DND-41 (cell line): ENCODE measurements at regions not wholly inside any gene's neighbourhood (a gene's known extent, or its start where the extent isn't known, plus 50 kb on each side); places are given as distances from the start of the nearest gene placed in this dataset.
A peak's percentile ranks its signal among the peaks of the same experiment; 100 is the strongest.

ENCODE experiments used
- ATAC-seq: fragments of 200-7000 bp; cut with Tn5 transposase; 3 replicates; pipeline ENCODE4 v1.9.1; 2021; ENCODE audit warnings: low read depth; ENCODE audit not compliant: insufficient read depth
- DNase-seq: peaks from one replicate; pipeline ENCODE4 v3.0.0-alpha.2; 2020
- H2AFZ ChIP-seq: 2 replicates; pipeline ENCODE4 v1.6.0; 2012; ENCODE audit warnings: low read depth, low read length
- H3K27ac ChIP-seq: 2 replicates; pipeline ENCODE4 v1.5.1; 2012; ENCODE audit warnings: low read length, inconsistent platforms
- H3K27me3 ChIP-seq: fragments of 200-600 bp; sonication (generic); 2 replicates; pipeline ENCODE4 v1.6.0; 2012; ENCODE audit warnings: low read length, mild to moderate bottlenecking, inconsistent platforms; ENCODE audit not compliant: insufficient read depth, poor library complexity
- H3K36me3 ChIP-seq: 2 replicates; pipeline ENCODE4 v1.5.1; 2012; ENCODE audit warnings: low read length, inconsistent platforms; ENCODE audit not compliant: insufficient read depth
- H3K4me1 ChIP-seq: 2 replicates; pipeline ENCODE4 v1.5.1; 2012; ENCODE audit warnings: mild to moderate bottlenecking, low read length; ENCODE audit not compliant: insufficient read depth
- H3K4me2 ChIP-seq: 2 replicates; pipeline ENCODE4 v1.6.0; 2012; ENCODE audit warnings: mild to moderate bottlenecking, moderate library complexity, low read length, inconsistent platforms; ENCODE audit not compliant: insufficient read depth
- H3K4me3 ChIP-seq, 2 experiments: fragments of 200-600 bp in 1 of 2; shearing (Covaris generic) in 1 of 2; 2 replicates each; pipeline ENCODE4 v1.5.1; 2012 to 2016; ENCODE audit warnings: inconsistent platforms in 2 of 2, low read length in 2 of 2, mild to moderate bottlenecking in 2 of 2, low read depth in 1 of 2, moderate library complexity in 1 of 2
- H3K79me2 ChIP-seq: 2 replicates; pipeline ENCODE4 v1.6.0; 2012; ENCODE audit warnings: low read length, inconsistent platforms; ENCODE audit not compliant: insufficient read depth
- H3K9ac ChIP-seq: 2 replicates; pipeline ENCODE4 v1.6.0; 2012; ENCODE audit warnings: low read depth, mild to moderate bottlenecking, inconsistent platforms, low read length, moderate library complexity
- H3K9me3 ChIP-seq: 2 replicates; pipeline ENCODE4 v1.5.1; 2012; ENCODE audit warnings: low read length, moderate library complexity, mild to moderate bottlenecking, inconsistent platforms; ENCODE audit not compliant: insufficient read depth, severe bottlenecking
- H4K20me1 ChIP-seq: 2 replicates; pipeline ENCODE4 v1.6.0; 2012; ENCODE audit warnings: low read length; ENCODE audit not compliant: insufficient read depth
- EZH2 ChIP-seq: IDR thresholded peaks from 3 replicates; pipeline ENCODE4 v1.6.1; 2012; ENCODE audit warnings: borderline replicate concordance, low read depth, mild to moderate bottlenecking, moderate library complexity, low read length, inconsistent platforms; ENCODE audit not compliant: severe bottlenecking
- TF ChIP-seq, protein P1 (sequence below): IDR thresholded peaks from 2 replicates; pipeline ENCODE4 v1.5.1; 2012; ENCODE audit warnings: borderline replicate concordance, low read length, moderate library complexity, mild to moderate bottlenecking; ENCODE audit not compliant: poor library complexity, severe bottlenecking; ENCODE audit errors: extremely low read depth

DNA sequence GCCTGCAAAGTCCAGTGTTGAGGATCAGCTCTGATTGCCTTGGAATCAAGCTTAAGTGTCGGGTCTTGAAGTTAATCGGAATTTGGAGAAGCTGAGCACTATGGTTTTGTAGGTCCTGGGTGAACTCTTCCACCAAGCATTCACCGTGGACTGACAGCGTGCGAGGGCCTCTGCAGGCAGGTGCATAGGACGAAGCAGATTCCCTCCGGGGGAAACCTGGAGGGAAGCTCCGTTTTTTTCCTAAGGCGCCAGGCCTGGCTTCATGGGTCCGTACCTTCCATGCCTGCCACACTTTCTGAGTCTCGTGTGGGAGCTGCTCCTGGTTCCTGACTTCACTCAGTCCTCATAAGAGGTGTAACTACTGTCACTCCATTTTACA, 170.1 kb downstream of the CRYBB2 start:
- H3K4me1 ChIP-seq = peaks cover 45% of the 10 kb centered on the region
- no peak overlapping the region for H3K4me3 ChIP-seq
- H3K79me2 ChIP-seq = peaks cover 66% of the 10 kb centered on the region
- H4K20me1 ChIP-seq = peaks cover 90% of the 10 kb centered on the region
- no peaks in the 10 kb centered on the region for H3K27me3 ChIP-seq
- no peaks in the 10 kb centered on the region for H3K9me3 ChIP-seq
- peak overlapping the region; percentile 56; the same call in 1 of the 2 replicates for H3K27ac ChIP-seq
- ATAC-seq (no peak), DNase-seq (no peak)
- no peak overlapping the region for H3K9ac ChIP-seq
- H3K36me3 ChIP-seq = no peaks in the 10 kb centered on the region
- no peak for TF ChIP-seq EZH2
- TF ChIP-seq, protein P1, sequence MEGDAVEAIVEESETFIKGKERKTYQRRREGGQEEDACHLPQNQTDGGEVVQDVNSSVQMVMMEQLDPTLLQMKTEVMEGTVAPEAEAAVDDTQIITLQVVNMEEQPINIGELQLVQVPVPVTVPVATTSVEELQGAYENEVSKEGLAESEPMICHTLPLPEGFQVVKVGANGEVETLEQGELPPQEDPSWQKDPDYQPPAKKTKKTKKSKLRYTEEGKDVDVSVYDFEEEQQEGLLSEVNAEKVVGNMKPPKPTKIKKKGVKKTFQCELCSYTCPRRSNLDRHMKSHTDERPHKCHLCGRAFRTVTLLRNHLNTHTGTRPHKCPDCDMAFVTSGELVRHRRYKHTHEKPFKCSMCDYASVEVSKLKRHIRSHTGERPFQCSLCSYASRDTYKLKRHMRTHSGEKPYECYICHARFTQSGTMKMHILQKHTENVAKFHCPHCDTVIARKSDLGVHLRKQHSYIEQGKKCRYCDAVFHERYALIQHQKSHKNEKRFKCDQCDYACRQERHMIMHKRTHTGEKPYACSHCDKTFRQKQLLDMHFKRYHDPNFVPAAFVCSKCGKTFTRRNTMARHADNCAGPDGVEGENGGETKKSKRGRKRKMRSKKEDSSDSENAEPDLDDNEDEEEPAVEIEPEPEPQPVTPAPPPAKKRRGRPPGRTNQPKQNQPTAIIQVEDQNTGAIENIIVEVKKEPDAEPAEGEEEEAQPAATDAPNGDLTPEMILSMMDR = no peak
- H2AFZ ChIP-seq = no peak overlapping the region
- H3K4me2 ChIP-seq = peak overlapping the region; percentile 45

DNA sequence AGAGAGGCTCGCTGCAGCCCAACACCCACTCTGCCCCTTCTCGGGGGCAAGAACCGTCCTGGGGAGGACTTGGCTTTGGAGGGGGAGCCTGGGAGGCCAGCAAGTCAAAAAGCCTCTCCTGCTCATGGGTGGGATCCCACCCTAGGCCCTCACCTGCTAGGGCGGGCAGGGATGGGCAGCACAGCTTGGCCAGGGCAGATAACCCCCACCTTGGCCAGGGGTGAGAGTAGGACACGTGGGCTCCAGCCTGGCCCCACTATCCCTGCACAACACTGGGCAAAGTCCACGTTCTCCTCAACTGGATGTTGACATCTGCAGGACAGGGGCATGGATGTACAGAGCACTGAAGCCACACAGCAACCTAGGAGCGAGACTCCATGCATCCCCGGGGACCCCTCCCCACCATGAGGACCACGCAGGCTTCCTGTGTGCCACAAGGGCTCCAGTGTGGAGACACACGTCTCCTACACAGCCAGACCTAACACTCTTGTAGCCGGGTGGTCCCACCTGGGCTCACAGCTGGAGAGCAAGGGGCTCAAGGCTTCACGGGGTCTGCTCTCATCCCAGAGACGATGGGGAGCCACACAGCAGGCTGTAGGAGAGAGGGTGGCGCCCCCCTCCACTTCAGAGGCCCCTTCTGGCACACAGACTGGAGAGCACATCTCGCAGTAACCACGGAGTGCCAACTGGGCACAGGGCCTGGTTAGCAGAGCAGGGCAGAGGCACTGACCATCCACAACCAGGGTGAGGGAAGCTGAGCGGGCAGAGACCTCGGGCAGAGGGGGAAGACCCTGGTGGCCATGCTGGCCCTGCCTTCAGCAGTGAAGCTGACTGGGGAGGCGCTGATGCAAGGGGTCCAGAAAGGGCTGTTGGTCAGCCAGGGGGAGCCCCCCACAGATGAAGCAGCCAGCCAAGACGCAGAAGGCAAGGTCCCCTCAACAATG, 171.1 kb downstream of the CRYBB2 start:
- H3K4me3 ChIP-seq = no peak overlapping the region
- ATAC-seq (no peak), DNase-seq (no peak)
- H3K27me3 ChIP-seq = no peaks in the 10 kb centered on the region
- H3K4me2 ChIP-seq = no peak overlapping the region
- no peak overlapping the region for H2AFZ ChIP-seq
- H3K79me2 ChIP-seq = peaks cover 68% of the 10 kb centered on the region
- H3K4me1 ChIP-seq = peaks cover 44% of the 10 kb centered on the region
- H4K20me1 ChIP-seq = peaks cover 94% of the 10 kb centered on the region
- no peak overlapping the region for H3K9ac ChIP-seq
- TF ChIP-seq EZH2 = no peak
- TF ChIP-seq, protein P1 = no peak
- no peak overlapping the region for H3K27ac ChIP-seq
- H3K36me3 ChIP-seq = no peaks in the 10 kb centered on the region
- no peaks in the 10 kb centered on the region for H3K9me3 ChIP-seq

DNA sequence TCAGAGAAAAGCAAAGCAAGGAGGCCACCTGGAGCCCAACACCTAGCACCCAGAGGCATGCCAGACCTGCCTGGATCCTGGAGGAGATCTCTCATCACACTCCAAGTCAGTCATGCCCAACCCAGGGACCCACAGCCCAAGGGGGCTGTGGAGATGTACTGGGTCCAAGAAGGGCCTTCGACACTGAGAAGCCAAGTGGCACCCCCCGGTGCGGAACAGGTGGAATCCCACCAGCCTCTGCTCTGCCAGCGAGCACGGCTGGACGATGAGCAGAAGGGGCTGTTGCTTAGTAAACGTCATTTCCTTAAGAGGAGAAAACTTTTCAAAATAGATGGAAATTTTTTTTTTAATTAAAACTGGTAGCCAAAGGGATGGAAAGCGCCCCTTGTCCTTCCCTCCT, 171.9 kb upstream of the GRK3 start:
- no peak for ATAC-seq
- Histone ChIP-seq H3K9ac (no peak overlapping the region), H4K20me1 (peaks cover 92% of the 10 kb centered on the region), H3K4me1 (peaks cover 33% of the 10 kb centered on the region), H3K4me3 (no peak overlapping the region), H3K4me2 (no peak overlapping the region), H3K9me3 (no peaks in the 10 kb centered on the region), H3K79me2 (peaks cover 80% of the 10 kb centered on the region), H3K27me3 (no peaks in the 10 kb centered on the region), H2AFZ (no peak overlapping the region), H3K27ac (no peak overlapping the region), H3K36me3 (no peaks in the 10 kb centered on the region)
- DNase-seq = no peak
- TF ChIP-seq, protein P1 = no peak
